Liver (tissue), 3 donors: ENCODE measurements at regions not wholly inside any gene's neighbourhood (a gene's known extent, or its start where the extent isn't known, plus 50 kb on each side); places are given as distances from the start of the nearest gene placed in this dataset.

Experiments
- CTCF ChIP-seq: fragments of 150-350 bp; IDR thresholded peaks from 2 replicates; pipeline ENCODE4 v1.5.1; 2017; ENCODE audit warnings: improper control_type of control experiment, low read depth, low read length; ENCODE audit not compliant: missing input control
- EGR1 ChIP-seq, 2 donors: IDR thresholded peaks; 2 replicates each; pipeline ENCODE4 v1.6.1; 2016 to 2018; ENCODE audit warnings: antibody characterized with exemption in 2 of 2, low read depth in 2 of 2
- GABPA ChIP-seq, 2 donors: IDR thresholded peaks in 1 of 2; conservative IDR thresholded peaks in 1 of 2; 2 replicates each; pipeline ENCODE4 v1.6.1; 2016; ENCODE audit warnings: antibody characterized with exemption in 2 of 2, mild to moderate bottlenecking in 1 of 2, moderate library complexity in 1 of 2
- HNF4A ChIP-seq, 2 donors: conservative IDR thresholded peaks; 2 replicates each; pipeline ENCODE4 v1.6.1; 2016; ENCODE audit warnings: antibody characterized with exemption in 2 of 2, mild to moderate bottlenecking in 2 of 2
- HNF4G ChIP-seq: IDR thresholded peaks from 2 replicates; pipeline ENCODE4 v1.6.1; 2016; ENCODE audit warnings: antibody characterized with exemption
- JUND ChIP-seq, 2 donors: IDR thresholded peaks; 2 replicates each; pipeline ENCODE4 v1.6.1; 2016; ENCODE audit warnings: antibody characterized with exemption in 2 of 2
- MAX ChIP-seq: IDR thresholded peaks from 2 replicates; pipeline ENCODE4 v1.6.1; 2016; ENCODE audit warnings: antibody characterized with exemption
- RAD21 ChIP-seq, 2 donors: IDR thresholded peaks; 2 replicates each; pipeline ENCODE4 v1.6.1; 2016; ENCODE audit warnings: antibody characterized with exemption in 2 of 2, mild to moderate bottlenecking in 2 of 2
- RXRA ChIP-seq, 2 donors: IDR thresholded peaks; 2 replicates each; pipeline ENCODE4 v1.6.1; 2017 to 2018; ENCODE audit warnings: antibody characterized with exemption in 2 of 2, mild to moderate bottlenecking in 1 of 2
- SP1 ChIP-seq: IDR thresholded peaks from 2 replicates; pipeline ENCODE4 v1.6.1; 2018; ENCODE audit warnings: antibody characterized with exemption, mild to moderate bottlenecking
- TAF1 ChIP-seq: conservative IDR thresholded peaks from 2 replicates; pipeline ENCODE4 v1.6.1; 2016; ENCODE audit warnings: antibody characterized with exemption, mild to moderate bottlenecking
- YY1 ChIP-seq: IDR thresholded peaks from 2 replicates; pipeline ENCODE4 v1.6.1; 2016; ENCODE audit warnings: antibody characterized with exemption, mild to moderate bottlenecking
- ZBTB33 ChIP-seq: IDR thresholded peaks from 2 replicates; pipeline ENCODE4 v1.6.1; 2016; ENCODE audit warnings: antibody characterized with exemption
- TF ChIP-seq, protein P1 (sequence below): IDR thresholded peaks from 2 replicates; pipeline ENCODE4 v1.6.1; 2016; ENCODE audit warnings: antibody characterized with exemption, mild to moderate bottlenecking
- donor health status: healthy.
- donor health status: healthy.

GRCh38 chr5:92907938-92908606, 672.9 kb downstream of the NR2F1-AS1 start:
- TF ChIP-seq CTCF, result no peak
- peak in 1 of 2 donors; percentile 17 for TF ChIP-seq HNF4A (conservative IDR thresholded peaks at IDR 0.05)
- TF ChIP-seq TAF1, result no peak
- TF ChIP-seq RAD21 (IDR thresholded peaks at IDR 0.05), result no peak
- TF ChIP-seq YY1, result no peak
- no peak for TF ChIP-seq ZBTB33
- TF ChIP-seq, protein P1, sequence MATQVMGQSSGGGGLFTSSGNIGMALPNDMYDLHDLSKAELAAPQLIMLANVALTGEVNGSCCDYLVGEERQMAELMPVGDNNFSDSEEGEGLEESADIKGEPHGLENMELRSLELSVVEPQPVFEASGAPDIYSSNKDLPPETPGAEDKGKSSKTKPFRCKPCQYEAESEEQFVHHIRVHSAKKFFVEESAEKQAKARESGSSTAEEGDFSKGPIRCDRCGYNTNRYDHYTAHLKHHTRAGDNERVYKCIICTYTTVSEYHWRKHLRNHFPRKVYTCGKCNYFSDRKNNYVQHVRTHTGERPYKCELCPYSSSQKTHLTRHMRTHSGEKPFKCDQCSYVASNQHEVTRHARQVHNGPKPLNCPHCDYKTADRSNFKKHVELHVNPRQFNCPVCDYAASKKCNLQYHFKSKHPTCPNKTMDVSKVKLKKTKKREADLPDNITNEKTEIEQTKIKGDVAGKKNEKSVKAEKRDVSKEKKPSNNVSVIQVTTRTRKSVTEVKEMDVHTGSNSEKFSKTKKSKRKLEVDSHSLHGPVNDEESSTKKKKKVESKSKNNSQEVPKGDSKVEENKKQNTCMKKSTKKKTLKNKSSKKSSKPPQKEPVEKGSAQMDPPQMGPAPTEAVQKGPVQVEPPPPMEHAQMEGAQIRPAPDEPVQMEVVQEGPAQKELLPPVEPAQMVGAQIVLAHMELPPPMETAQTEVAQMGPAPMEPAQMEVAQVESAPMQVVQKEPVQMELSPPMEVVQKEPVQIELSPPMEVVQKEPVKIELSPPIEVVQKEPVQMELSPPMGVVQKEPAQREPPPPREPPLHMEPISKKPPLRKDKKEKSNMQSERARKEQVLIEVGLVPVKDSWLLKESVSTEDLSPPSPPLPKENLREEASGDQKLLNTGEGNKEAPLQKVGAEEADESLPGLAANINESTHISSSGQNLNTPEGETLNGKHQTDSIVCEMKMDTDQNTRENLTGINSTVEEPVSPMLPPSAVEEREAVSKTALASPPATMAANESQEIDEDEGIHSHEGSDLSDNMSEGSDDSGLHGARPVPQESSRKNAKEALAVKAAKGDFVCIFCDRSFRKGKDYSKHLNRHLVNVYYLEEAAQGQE, result no peak
- TF ChIP-seq MAX, result no peak
- TF ChIP-seq SP1, result no peak
- peak; percentile 14 to 40 for TF ChIP-seq JUND (IDR thresholded peaks at IDR 0.05)
- TF ChIP-seq RXRA (IDR thresholded peaks at IDR 0.05), result no peak
- TF ChIP-seq HNF4G, result no peak
- no peak for TF ChIP-seq EGR1 (IDR thresholded peaks at IDR 0.05; ENCODE audit: low read depth in 2 of 2)
- peak in 1 of 2 donors; percentile 18 for TF ChIP-seq GABPA (IDR thresholded peaks at IDR 0.05 in 1 of 2, conservative IDR thresholded peaks at IDR 0.05 in 1 of 2)
